CD4-positive, CD25-positive, alpha-beta regulatory T cell (primary cell): ENCODE measurements at regions not wholly inside any gene's neighbourhood (a gene's known extent, or its start where the extent isn't known, plus 50 kb on each side); places are given as distances from the start of the nearest gene placed in this dataset.

Source experiments
- ATAC-seq, 2 donors: fragments of 150-1000 bp; cut with Tn5 transposase; one replicate each; pipeline ENCODE4 v1.10.0; 2021; ENCODE audit warnings: low read depth in 2 of 2, moderate number of reproducible peaks in 2 of 2, moderate library complexity in 1 of 2
- DNase-seq, 3 donors: peaks; one replicate each; pipeline versions ENCODE4 v3.0.0 to v3.0.0-alpha.2; 2012 to 2022; ENCODE audit warnings: mixed read lengths in 1 of 3
- H3K27ac ChIP-seq: one replicate; pipeline ENCODE4 v1.7.0; 2013; ENCODE audit warnings: mild to moderate bottlenecking, low read length; ENCODE audit not compliant: insufficient read depth, poor library complexity, severe bottlenecking
- H3K27me3 ChIP-seq: one replicate; pipeline ENCODE4 v1.7.0; 2013; ENCODE audit warnings: low read length; ENCODE audit not compliant: control insufficient read depth, insufficient read depth
- H3K36me3 ChIP-seq: one replicate; pipeline ENCODE4 v1.7.0; 2013; ENCODE audit warnings: mild to moderate bottlenecking, low read length, moderate library complexity; ENCODE audit not compliant: control insufficient read depth, insufficient read depth
- H3K4me1 ChIP-seq: 2 replicates; pipeline ENCODE4 v1.7.0; 2013; ENCODE audit warnings: mild to moderate bottlenecking, low read length; ENCODE audit not compliant: insufficient read depth, control insufficient read depth, poor library complexity, severe bottlenecking
- H3K4me3 ChIP-seq: one replicate; pipeline ENCODE4 v1.7.0; 2013; ENCODE audit warnings: low read depth, mild to moderate bottlenecking, low read length, moderate library complexity
- H3K9me3 ChIP-seq, 2 experiments: 1 replicate in 1 of 2; 2 replicates in 1 of 2; pipeline ENCODE4 v1.7.0; 2013; ENCODE audit warnings: low read length in 2 of 2, mild to moderate bottlenecking in 1 of 2, moderate library complexity in 1 of 2; ENCODE audit not compliant: control insufficient read depth in 2 of 2
- H3K27ac Mint-ChIP-seq, 3 donors: one replicate each; pipeline ENCODE4 v1.8.0; 2020 to 2022; ENCODE audit warnings: mild to moderate bottlenecking in 3 of 3, mixed read lengths in 3 of 3, moderate library complexity in 2 of 3
- H3K27me3 Mint-ChIP-seq: one replicate; pipeline ENCODE4 v1.8.0; 2022; ENCODE audit warnings: mild to moderate bottlenecking, mixed read lengths
- H3K36me3 Mint-ChIP-seq: one replicate; pipeline ENCODE4 v1.8.0; 2020; ENCODE audit warnings: mixed read lengths
- H3K4me1 Mint-ChIP-seq, 4 donors: one replicate each; pipeline ENCODE4 v1.8.0; 2020 to 2022; ENCODE audit warnings: mixed read lengths in 4 of 4, mild to moderate bottlenecking in 1 of 4
- H3K4me3 Mint-ChIP-seq, 4 donors: one replicate each; pipeline ENCODE4 v1.8.0; 2020 to 2022; ENCODE audit warnings: mild to moderate bottlenecking in 4 of 4, mixed read lengths in 4 of 4, moderate library complexity in 3 of 4
- H3K9me3 Mint-ChIP-seq, 7 donors: one replicate each; pipeline ENCODE4 v1.8.0; 2020 to 2022; ENCODE audit warnings: mixed read lengths in 7 of 7, mild to moderate bottlenecking in 3 of 7, moderate library complexity in 2 of 7

DNA sequence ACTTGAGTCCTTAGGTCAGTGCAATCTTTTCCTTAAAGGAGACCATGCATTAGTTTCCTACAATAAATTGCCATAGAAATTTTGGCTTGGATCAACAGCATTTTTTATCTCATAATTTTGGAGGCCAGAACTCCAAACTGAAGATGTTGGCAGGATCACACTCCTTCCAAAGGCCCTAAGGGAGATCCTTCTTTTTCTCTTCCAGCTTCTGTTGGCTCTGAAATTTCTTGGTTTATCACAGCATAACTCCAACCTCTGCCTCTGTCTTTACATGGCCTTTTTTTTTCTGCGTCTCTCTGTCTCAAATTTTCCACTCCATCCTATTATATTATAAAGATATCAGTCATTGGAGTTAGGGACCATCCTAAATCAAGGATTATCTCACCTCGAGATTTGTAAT lies 282.2 kb downstream of the STIM2 start:
- Histone ChIP-seq H3K9me3 (peaks cover 0 to 1% of the 10 kb centered on the region in 2 experiments), H3K4me1 (no peaks in the 10 kb centered on the region), H3K36me3 (no peaks in the 10 kb centered on the region), H3K4me3 (no peak overlapping the region), H3K27ac (no peak overlapping the region), H3K27me3 (no peaks in the 10 kb centered on the region)
- no peak overlapping the region for H3K27ac Mint-ChIP-seq
- no peaks in the 10 kb centered on the region for H3K27me3 Mint-ChIP-seq
- H3K4me3 Mint-ChIP-seq = no peak overlapping the region
- ATAC-seq (no peak), DNase-seq (no peak)
- H3K4me1 Mint-ChIP-seq = no peaks in the 10 kb centered on the region
- peaks cover 0 to 9% (median 5%) of the 10 kb centered on the region in 7 donors for H3K9me3 Mint-ChIP-seq
- no peaks in the 10 kb centered on the region for H3K36me3 Mint-ChIP-seq

DNA sequence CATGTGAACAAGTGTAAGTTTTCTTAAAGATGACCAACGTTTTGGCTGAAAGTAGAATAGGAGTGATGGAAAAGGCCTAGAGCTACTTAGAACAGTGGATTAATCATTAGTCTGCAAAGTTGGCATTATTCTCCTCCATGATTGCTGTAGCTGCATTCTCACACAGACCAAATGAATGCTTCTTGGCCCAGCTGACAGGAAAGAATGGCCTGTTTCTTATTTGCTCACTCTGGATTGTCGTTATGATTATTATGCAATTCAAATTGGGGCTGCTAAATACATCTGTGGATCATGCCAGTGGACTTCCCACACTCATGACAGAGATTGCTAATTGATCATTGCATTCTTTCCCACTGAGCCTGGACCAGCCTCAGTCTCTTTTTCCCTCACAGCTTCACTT lies 285.0 kb downstream of the STIM2 start:
- no peak overlapping the region for H3K4me3 ChIP-seq
- ATAC-seq (no peak), DNase-seq (no peak)
- no peak overlapping the region for H3K27ac ChIP-seq
- Mint-ChIP-seq H3K4me3 (no peak overlapping the region), H3K27ac (no peak overlapping the region), H3K27me3 (no peaks in the 10 kb centered on the region), H3K4me1 (no peaks in the 10 kb centered on the region), H3K9me3 (peaks cover 0 to 11% (median 6%) of the 10 kb centered on the region in 7 donors), H3K36me3 (no peaks in the 10 kb centered on the region)
- H3K27me3 ChIP-seq = no peaks in the 10 kb centered on the region
- H3K36me3 ChIP-seq = no peaks in the 10 kb centered on the region
- H3K4me1 ChIP-seq = no peaks in the 10 kb centered on the region
- H3K9me3 ChIP-seq = peaks cover 0 to 1% of the 10 kb centered on the region in 2 experiments

DNA sequence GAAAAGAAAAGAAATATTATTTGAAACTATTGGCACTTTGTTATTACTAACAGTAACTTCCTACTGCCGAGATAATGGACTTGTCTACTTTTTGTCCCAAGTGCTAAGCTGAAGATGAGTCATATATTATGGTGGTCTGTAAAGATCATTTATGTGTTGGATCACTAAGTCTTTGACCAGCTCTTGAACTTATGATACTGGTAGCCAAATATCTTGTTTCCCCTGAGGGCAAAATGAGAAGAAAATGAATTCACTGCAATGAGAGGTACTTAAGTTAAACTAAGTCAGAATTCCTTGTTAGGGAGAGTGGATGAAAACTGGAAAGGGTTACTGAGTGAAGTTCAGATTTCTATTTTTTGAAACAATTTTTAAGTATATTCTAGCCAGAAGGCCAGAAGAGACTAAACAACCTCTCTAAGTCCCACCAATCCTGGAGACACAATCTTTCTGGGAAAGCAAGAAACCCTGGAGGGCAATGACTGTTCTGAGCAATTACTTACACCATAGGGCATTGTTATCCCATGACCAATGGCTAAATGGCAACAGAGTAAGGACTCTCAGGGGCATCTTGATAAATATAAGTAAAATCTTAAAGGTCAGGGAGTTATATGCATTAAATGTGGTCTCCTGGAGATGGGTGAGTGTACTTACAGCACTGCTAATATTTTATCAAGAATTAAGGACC lies 287.7 kb downstream of the STIM2 start:
- no peaks in the 10 kb centered on the region for H3K27me3 Mint-ChIP-seq
- no peak overlapping the region for H3K27ac ChIP-seq
- ATAC-seq (no peak), DNase-seq (no peak)
- no peak overlapping the region for H3K27ac Mint-ChIP-seq
- no peak overlapping the region for H3K4me3 Mint-ChIP-seq
- H3K36me3 ChIP-seq = no peaks in the 10 kb centered on the region
- H3K4me1 Mint-ChIP-seq = no peaks in the 10 kb centered on the region
- H3K27me3 ChIP-seq = no peaks in the 10 kb centered on the region
- H3K9me3 ChIP-seq = peaks cover 0 to 1% of the 10 kb centered on the region in 2 experiments
- peaks cover 0 to 11% (median 4%) of the 10 kb centered on the region in 7 donors for H3K9me3 Mint-ChIP-seq
- H3K4me1 ChIP-seq = no peaks in the 10 kb centered on the region
- no peaks in the 10 kb centered on the region for H3K36me3 Mint-ChIP-seq
- H3K4me3 ChIP-seq = no peak overlapping the region

DNA sequence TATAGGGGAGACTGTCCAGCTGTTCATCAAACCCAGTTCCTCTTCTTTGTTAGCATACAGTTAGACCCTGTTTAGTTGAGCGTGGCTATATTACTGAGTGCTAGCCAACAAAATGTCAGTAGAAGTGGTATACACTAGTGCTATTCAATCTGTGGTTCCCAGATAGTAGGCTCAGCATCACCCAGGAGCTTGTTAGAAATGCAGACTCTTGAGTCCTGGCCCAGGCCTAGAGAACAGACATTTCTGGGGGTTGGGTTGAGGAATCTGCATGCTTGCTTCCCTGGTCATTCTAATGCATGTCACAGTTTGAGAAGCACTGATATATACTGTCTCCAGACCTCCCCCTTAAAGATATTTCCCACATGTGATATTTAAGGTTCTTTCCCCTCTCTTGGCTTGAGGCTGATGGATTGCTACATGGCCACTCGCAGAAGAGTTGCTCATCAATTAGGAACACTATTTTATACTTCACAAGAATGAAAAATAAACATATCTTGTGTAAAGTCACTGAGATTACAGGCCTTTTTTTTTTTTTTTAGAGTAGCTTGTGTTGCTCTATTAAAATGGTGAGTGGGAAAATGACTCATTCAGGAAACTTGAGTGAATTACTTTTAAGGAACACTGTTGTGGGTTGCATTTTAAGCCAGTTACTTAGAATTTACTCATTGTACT lies 289.0 kb downstream of the STIM2 start:
- Histone ChIP-seq H3K4me3 (no peak overlapping the region), H3K27me3 (no peaks in the 10 kb centered on the region), H3K27ac (no peak overlapping the region), H3K36me3 (no peaks in the 10 kb centered on the region), H3K4me1 (no peaks in the 10 kb centered on the region), H3K9me3 (peaks cover 0 to 1% of the 10 kb centered on the region in 2 experiments)
- no peak overlapping the region for H3K27ac Mint-ChIP-seq
- H3K27me3 Mint-ChIP-seq = peaks cover 5% of the 10 kb centered on the region
- ATAC-seq = no peak
- DNase-seq = no peak
- H3K9me3 Mint-ChIP-seq = peaks cover 0 to 11% (median 6%) of the 10 kb centered on the region in 7 donors
- H3K4me1 Mint-ChIP-seq = no peaks in the 10 kb centered on the region
- no peak overlapping the region for H3K4me3 Mint-ChIP-seq
- no peaks in the 10 kb centered on the region for H3K36me3 Mint-ChIP-seq

DNA sequence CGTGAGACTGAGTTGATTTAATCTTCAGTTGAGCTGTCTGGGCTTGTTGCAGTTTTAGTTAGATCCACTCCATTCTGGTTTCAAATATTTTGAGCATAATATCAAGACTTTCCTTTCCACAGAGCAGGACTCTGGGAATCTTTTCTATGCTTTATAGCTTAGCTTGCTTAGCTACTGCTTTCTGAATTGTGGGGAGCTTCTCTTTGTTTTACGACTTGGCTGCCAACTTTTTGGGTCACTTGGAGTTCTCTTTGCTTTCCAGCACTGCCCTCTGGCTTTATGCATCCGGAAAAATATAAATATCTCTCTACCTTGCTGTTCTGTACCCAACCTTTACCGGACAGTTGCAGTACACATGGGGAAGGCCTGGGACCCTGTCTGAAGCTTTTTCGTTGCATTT lies 292.1 kb downstream of the STIM2 start:
- Histone ChIP-seq H3K9me3 (no peaks in the 10 kb centered on the region), H3K27me3 (no peaks in the 10 kb centered on the region), H3K4me3 (no peak overlapping the region), H3K4me1 (no peaks in the 10 kb centered on the region), H3K36me3 (no peaks in the 10 kb centered on the region), H3K27ac (no peak overlapping the region)
- Mint-ChIP-seq H3K9me3 (peaks cover 0 to 9% (median 0%) of the 10 kb centered on the region in 7 donors), H3K4me3 (no peak overlapping the region), H3K27me3 (peaks cover 9% of the 10 kb centered on the region), H3K4me1 (no peaks in the 10 kb centered on the region), H3K27ac (no peak overlapping the region), H3K36me3 (no peaks in the 10 kb centered on the region)
- ATAC-seq (no peak), DNase-seq (no peak)

DNA sequence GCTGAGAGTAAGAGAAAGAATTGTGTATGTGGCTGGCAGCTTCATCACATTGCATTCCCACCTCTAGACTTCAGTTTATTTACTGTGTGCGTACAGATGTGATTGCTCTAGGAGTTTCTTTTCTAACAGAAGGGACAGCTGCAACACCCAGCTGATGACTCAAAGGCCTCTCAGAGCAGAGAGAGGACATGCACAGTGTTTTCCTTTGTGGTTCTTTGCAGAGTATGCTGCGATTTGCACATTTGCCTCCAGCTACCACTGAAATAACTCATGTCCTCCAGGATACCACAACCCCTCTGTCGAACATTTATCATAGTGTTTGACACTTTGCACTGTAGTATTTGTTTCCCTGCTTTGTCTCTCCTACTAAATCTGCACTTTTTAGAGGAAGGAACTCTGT lies 294.1 kb downstream of the STIM2 start:
- DNase-seq (no peak), ATAC-seq (no peak)
- Histone ChIP-seq H3K4me1 (no peaks in the 10 kb centered on the region), H3K9me3 (no peaks in the 10 kb centered on the region), H3K27ac (no peak overlapping the region), H3K27me3 (no peaks in the 10 kb centered on the region), H3K4me3 (no peak overlapping the region), H3K36me3 (no peaks in the 10 kb centered on the region)
- H3K36me3 Mint-ChIP-seq = no peaks in the 10 kb centered on the region
- no peak overlapping the region for H3K4me3 Mint-ChIP-seq
- no peak overlapping the region for H3K27ac Mint-ChIP-seq
- peaks cover 9% of the 10 kb centered on the region for H3K27me3 Mint-ChIP-seq
- H3K9me3 Mint-ChIP-seq = peaks cover 0 to 9% (median 0%) of the 10 kb centered on the region in 7 donors
- no peaks in the 10 kb centered on the region for H3K4me1 Mint-ChIP-seq

DNA sequence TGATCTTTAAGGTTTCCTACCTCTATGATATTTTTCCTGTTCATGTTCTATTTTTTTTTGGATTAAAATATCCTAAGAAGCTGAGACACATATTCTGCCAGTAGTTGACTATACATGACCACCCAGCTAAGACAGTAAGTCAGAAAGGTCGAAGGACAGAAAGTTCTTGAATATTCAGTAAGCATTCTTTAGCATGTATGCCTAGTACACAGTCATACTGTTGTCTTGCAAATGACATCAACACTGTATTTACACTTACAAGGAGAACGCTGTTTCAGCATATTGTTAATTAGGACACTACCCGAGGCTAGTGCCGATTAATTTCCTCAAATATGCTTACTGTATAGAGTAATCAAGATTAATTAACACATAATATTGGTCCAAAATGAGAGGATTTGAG lies 300.6 kb downstream of the STIM2 start:
- H3K27ac ChIP-seq = no peak overlapping the region
- H3K9me3 ChIP-seq = no peaks in the 10 kb centered on the region
- no peaks in the 10 kb centered on the region for H3K4me1 ChIP-seq
- H3K27me3 ChIP-seq = no peaks in the 10 kb centered on the region
- no peak for DNase-seq
- H3K9me3 Mint-ChIP-seq = peaks cover 0 to 13% (median 0%) of the 10 kb centered on the region in 7 donors
- H3K4me1 Mint-ChIP-seq = no peaks in the 10 kb centered on the region
- H3K4me3 ChIP-seq = no peak overlapping the region
- H3K4me3 Mint-ChIP-seq = no peak overlapping the region
- no peaks in the 10 kb centered on the region for H3K36me3 ChIP-seq
- ATAC-seq = no peak
- H3K27me3 Mint-ChIP-seq = no peaks in the 10 kb centered on the region
- H3K36me3 Mint-ChIP-seq = no peaks in the 10 kb centered on the region
- no peak overlapping the region for H3K27ac Mint-ChIP-seq

DNA sequence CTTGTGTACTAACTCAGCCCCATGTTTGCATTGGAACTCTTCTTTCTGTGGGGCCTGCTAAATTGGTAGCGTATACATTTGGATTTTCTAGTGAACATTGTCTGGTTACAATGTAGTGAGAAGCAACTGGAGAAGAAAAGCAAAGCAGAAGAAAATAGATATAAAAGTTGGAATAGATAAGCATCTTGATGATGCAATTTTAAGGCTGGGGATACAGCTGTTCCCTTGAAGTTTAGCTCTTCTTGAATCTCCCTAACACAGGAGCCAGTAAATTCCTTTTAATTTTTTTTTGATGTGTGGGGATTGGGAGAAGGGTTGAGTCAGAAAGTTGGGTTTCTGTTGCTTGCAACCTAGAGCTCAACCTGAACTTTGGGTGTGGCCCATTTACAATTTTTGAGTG lies 308.1 kb downstream of the STIM2 start:
- peaks cover 0 to 7% (median 0%) of the 10 kb centered on the region in 7 donors for H3K9me3 Mint-ChIP-seq
- Histone ChIP-seq H3K27me3 (no peaks in the 10 kb centered on the region), H3K4me3 (no peak overlapping the region), H3K36me3 (no peaks in the 10 kb centered on the region), H3K4me1 (no peaks in the 10 kb centered on the region), H3K9me3 (no peaks in the 10 kb centered on the region), H3K27ac (no peak overlapping the region)
- no peak overlapping the region for H3K27ac Mint-ChIP-seq
- no peaks in the 10 kb centered on the region for H3K4me1 Mint-ChIP-seq
- no peaks in the 10 kb centered on the region for H3K36me3 Mint-ChIP-seq
- no peak overlapping the region for H3K4me3 Mint-ChIP-seq
- H3K27me3 Mint-ChIP-seq = no peaks in the 10 kb centered on the region
- no peak for DNase-seq
- ATAC-seq = no peak
